ENCODE measurements at regions not wholly inside any gene's neighbourhood (a gene's known extent, or its start where the extent isn't known, plus 50 kb on each side); places are given as distances from the start of the nearest gene placed in this dataset. TPM values are rescaled to one million over a fixed set of nuclear protein-coding genes. Genes with fewer than 3 reads are reported as not detected.
"Not testable (repeated sequence)": the region's sequence is repeated elsewhere in the genome, so short reads cannot be mapped to it uniquely, and the experiment has no call there.

DNA sequence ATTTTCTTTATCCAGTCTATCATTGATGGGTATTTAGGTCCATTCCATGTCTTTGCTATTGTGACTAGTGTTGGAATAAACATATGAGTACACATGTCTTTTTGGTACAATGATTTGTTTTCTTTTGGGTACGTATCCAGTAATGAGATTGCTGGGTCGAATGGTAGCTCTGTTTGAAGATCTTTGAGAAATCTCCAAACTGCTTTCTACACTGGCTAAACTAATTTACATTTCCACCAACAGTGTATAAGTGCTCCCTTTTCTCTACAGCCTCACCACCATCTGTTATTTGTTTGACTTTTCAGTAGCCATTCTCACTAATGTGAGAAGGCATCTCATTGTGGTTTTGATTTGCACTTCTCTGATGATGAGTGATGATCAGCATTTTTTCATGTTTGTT, 103.7 kb downstream of the GOSR1 start:
- TF ChIP-seq CTCF (IDR thresholded peaks at IDR 0.05; ENCODE audit: insufficient read depth, low read depth, low read length): no peak
- ChIA-PET POLR2A (no interaction called here), CTCF (interaction anchor here (0.6 kb wide), 1 partner anchor 206 kb away, joined by 3 read pairs; no protein-coding TSS in a partner anchor)
- no peak for DNase-seq (ENCODE audit: low read depth)
- H3K4me3 ChIP-seq (ENCODE audit: low read depth, low read length): no peak overlapping the region
- H3K27me3 ChIP-seq (ENCODE audit: control insufficient read depth, insufficient read depth, low read length): no peaks in the 10 kb centered on the region
- no peaks in the 10 kb centered on the region for H3K36me3 ChIP-seq (ENCODE audit: control insufficient read depth, insufficient read depth, low read length)

DNA sequence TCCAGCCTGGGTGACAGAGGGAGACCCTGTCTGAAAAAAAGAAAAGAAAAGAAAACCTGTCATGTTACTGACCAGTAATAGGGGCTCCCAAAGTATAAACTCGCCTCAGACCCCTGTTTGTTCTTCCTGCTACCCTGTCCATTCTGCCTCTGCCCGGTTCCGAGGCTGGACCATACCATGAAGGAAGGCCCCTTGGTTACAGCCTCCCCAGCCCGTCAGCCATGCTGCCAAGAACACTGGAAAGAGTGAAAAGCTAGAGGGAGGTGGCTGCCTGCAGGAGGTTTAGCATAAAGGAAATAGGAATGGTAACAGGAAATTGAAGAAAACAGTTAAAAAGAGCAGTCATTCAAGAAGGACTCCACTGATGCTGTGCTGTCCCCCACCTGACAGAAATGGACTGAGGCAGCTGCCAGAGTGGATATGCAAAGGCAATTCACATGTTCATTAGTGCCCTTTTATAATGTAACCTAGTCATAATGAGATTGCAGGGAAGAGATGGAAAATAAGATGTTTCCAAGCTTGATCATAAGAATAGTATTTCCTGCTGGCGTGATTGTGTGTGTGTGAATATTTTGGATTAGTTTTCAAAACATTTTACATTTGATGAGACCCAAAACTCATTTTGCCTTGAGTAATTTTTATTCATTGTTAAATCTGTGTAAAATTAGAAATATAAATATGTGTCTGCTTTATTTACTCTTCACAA, 102.6 kb downstream of the GOSR1 start:
- Histone ChIP-seq H3K27me3 (ENCODE audit: control insufficient read depth, insufficient read depth, low read length) (no peaks in the 10 kb centered on the region), H3K4me3 (ENCODE audit: low read depth, low read length) (no peak overlapping the region), H3K36me3 (ENCODE audit: control insufficient read depth, insufficient read depth, low read length) (no peaks in the 10 kb centered on the region)
- ChIA-PET POLR2A (no interaction called here), CTCF (no interaction called here)
- no peak for TF ChIP-seq CTCF (IDR thresholded peaks at IDR 0.05; ENCODE audit: insufficient read depth, low read depth, low read length)
- no peak for DNase-seq (ENCODE audit: low read depth)

- H3K36me3 ChIP-seq (ENCODE audit: control insufficient read depth, insufficient read depth, low read length); DNase-seq (ENCODE audit: low read depth); H3K4me3 ChIP-seq (ENCODE audit: low read depth, low read length); H3K27me3 ChIP-seq (ENCODE audit: control insufficient read depth, insufficient read depth, low read length); POLR2A ChIA-PET; CTCF ChIA-PET: not testable (repeated sequence)
Measured at GRCh38 chr17:30578015-30578717, 101.0 kb downstream of the GOSR1 start.

Small RNA genes lying in the stretch of these regions (small RNA-seq; reads per million reads assigned to genes)
- gene AC005562.1 (ENCODE audit: insufficient read length, low read depth, low replicate concordance): not detected
- gene AC127024.7 (ENCODE audit: insufficient read length, low read depth, low replicate concordance): not detected
- gene RN7SL316P (ENCODE audit: insufficient read length, low read depth, low replicate concordance): not detected

Data from BJ (cell line).